DOHH2 (cell line): ENCODE measurements at regions not wholly inside any gene's neighbourhood (a gene's known extent, or its start where the extent isn't known, plus 50 kb on each side); places are given as distances from the start of the nearest gene placed in this dataset.

Experiments used
- CTCF ChIP-seq: fragments of 200-600 bp; sonication (generic); IDR thresholded peaks from one replicate; pipeline ENCODE4 v1.5.1; 2014; ENCODE audit warnings: antibody characterized with exemption, mild to moderate bottlenecking, low read depth, low read length; ENCODE audit not compliant: poor library complexity, severe bottlenecking
- EZH2phosphoT487 ChIP-seq: fragments of 200-600 bp; sonication (generic); IDR thresholded peaks from 2 replicates; pipeline ENCODE4 v1.6.1; 2017; ENCODE audit warnings: borderline replicate concordance, mild to moderate bottlenecking, antibody characterized with exemption, low read length, moderate library complexity, mixed read lengths

DNA sequence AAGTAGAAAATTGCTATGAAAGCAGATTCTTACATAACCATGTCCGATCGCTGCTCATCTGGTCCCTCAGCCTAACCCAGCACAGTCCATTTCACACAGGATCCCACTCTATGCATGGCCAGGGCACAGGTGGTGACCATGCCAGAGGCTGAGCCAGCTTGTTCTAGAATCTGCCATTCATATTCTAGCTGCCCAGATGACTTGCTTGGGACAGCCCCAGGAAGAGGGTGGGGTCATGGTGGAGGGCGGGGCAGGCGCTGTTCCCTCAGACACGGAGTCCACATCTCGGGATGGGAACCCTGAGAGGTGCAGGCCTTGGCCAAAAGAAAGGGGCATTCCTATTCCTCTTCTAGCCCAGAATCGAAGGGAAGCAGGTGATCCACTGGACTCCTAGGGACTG, 275.2 kb upstream of the IRX2 start:
- TF ChIP-seq CTCF = no peak
- TF ChIP-seq EZH2phosphoT487 = no peak
